A549 (cell line): ENCODE measurements at regions not wholly inside any gene's neighbourhood (a gene's known extent, or its start where the extent isn't known, plus 50 kb on each side); places are given as distances from the start of the nearest gene placed in this dataset.
A peak's percentile ranks its signal among the peaks of the same experiment; 100 is the strongest.

ENCODE experiments used
- ATAC-seq, 2 experiments: fragments of 200-7000 bp in 1 of 2; fragments of >200 bp in 1 of 2; cut with Nextera tagmentation in 1 of 2; cut with Tn5 transposase in 1 of 2; 3 replicates each; pipeline versions ENCODE4 v1.8.0 to v1.9.1; 2018 to 2020; ENCODE audit warnings: mild to moderate bottlenecking in 1 of 2, moderate library complexity in 1 of 2
- CTCF ChIA-PET: fragments of 300-600 bp; sonication (Branson Sonifier 250); formaldehyde crosslinking; extraction: SDS; loops from one replicate; lab custom pipeline; 2021; ENCODE audit warnings: antibody characterized with exemption, inconsistent platforms; lab: Yijun Ruan, JAX
- POLR2A ChIA-PET: fragments of 350-600 bp; formaldehyde crosslinking; extraction: SDS; loops from one replicate; lab custom pipeline; 2021; ENCODE audit warnings: antibody characterized with exemption, inconsistent platforms; lab: Yijun Ruan, JAX
- DNase-seq, 2 experiments: peaks; one replicate each; pipeline versions ENCODE4 v3.0.0 to v3.0.0-alpha.2; 2011 to 2016; ENCODE audit warnings: low read depth in 1 of 2, low spot score in 1 of 2
- FAIRE-seq: peaks from 2 replicates; lab custom pipeline; 2011; peaks lifted over from hg19 to GRCh38; lab: Jason Lieb, UNC
- H3K27ac ChIP-seq, 2 experiments: fragments of >200 bp; sonication (Bioruptor Twin); formaldehyde crosslinking; 3 replicates each; pipeline ENCODE4 v1.5.1; 2016 to 2017
- H3K4me1 ChIP-seq: fragments of >200 bp; sonication (Bioruptor Twin); formaldehyde crosslinking; 3 replicates; pipeline ENCODE4 v1.6.1; 2016
- H3K4me2 ChIP-seq: fragments of >200 bp; sonication (Bioruptor Twin); formaldehyde crosslinking; 3 replicates; pipeline ENCODE4 v1.6.1; 2016
- H3K4me3 ChIP-seq: fragments of >200 bp; sonication (Bioruptor Twin); formaldehyde crosslinking; 3 replicates; pipeline ENCODE4 v1.5.1; 2016
- H3K9me3 ChIP-seq: fragments of >200 bp; sonication (Bioruptor Twin); formaldehyde crosslinking; 3 replicates; pipeline ENCODE4 v1.6.1; 2016
- CHD2 ChIP-seq: fragments of 150-350 bp; IDR thresholded peaks from 2 replicates; pipeline ENCODE4 v1.6.1; 2014; ENCODE audit warnings: low read length; ENCODE audit not compliant: partially characterized antibody
- CHD4 ChIP-seq: fragments of 200-600 bp; sonication (generic); IDR thresholded peaks from 2 replicates; pipeline ENCODE4 v1.6.1; 2016; ENCODE audit warnings: antibody characterized with exemption, mild to moderate bottlenecking, borderline replicate concordance
- CTCF ChIP-seq: fragments of >200 bp; sonication (Bioruptor Twin); formaldehyde crosslinking; IDR thresholded peaks from 3 replicates; pipeline ENCODE4 v1.5.1; 2016
- E2F6 ChIP-seq: IDR thresholded peaks from 2 replicates; pipeline ENCODE4 v1.6.1; 2012; ENCODE audit warnings: low read depth, borderline replicate concordance
- EHF ChIP-seq: fragments of 250-450 bp; sonication (Bioruptor Pico); IDR thresholded peaks from 2 replicates; pipeline ENCODE4 v1.5.0; 2020; ENCODE audit warnings: mild to moderate bottlenecking
- EHMT2 ChIP-seq: fragments of 200-600 bp; sonication (generic); IDR thresholded peaks from 2 replicates; pipeline ENCODE4 v1.6.1; 2016; ENCODE audit warnings: antibody characterized with exemption, low read depth, mild to moderate bottlenecking, moderate library complexity
- ELK1 ChIP-seq: fragments of 150-350 bp; IDR thresholded peaks from 2 replicates; pipeline ENCODE4 v1.6.1; 2014; ENCODE audit warnings: low read depth, mild to moderate bottlenecking, low read length
- EP300 ChIP-seq, 2 experiments: fragments of >200 bp; sonication (Bioruptor Twin); formaldehyde crosslinking; IDR thresholded peaks; 2 replicates in 1 of 2; 3 replicates in 1 of 2; pipeline ENCODE4 v1.6.1; 2016 to 2017
- FOSL2 ChIP-seq, 2 experiments: fragments of 450-650 bp in 1 of 2; fragments of >200 bp in 1 of 2; sonication (Bioruptor Twin) in 1 of 2; formaldehyde crosslinking; IDR thresholded peaks; 2 replicates each; pipeline versions ENCODE4 v1.5.0 to v1.6.1; 2016 to 2020; ENCODE audit warnings: mild to moderate bottlenecking in 1 of 2, moderate library complexity in 1 of 2
- HOXB5 ChIP-seq: fragments of 250-450 bp; sonication (Bioruptor Pico); IDR thresholded peaks from 2 replicates; pipeline ENCODE4 v1.5.0; 2020; ENCODE audit warnings: mild to moderate bottlenecking, moderate library complexity
- JUNB ChIP-seq: fragments of >200 bp; sonication (Bioruptor Twin); formaldehyde crosslinking; IDR thresholded peaks from 2 replicates; pipeline ENCODE4 v1.6.1; 2016
- MAFK ChIP-seq: fragments of 450-650 bp; IDR thresholded peaks from 2 replicates; pipeline ENCODE4 v1.6.1; 2014; ENCODE audit not compliant: partially characterized antibody
- MAX ChIP-seq: IDR thresholded peaks from 2 replicates; pipeline ENCODE4 v1.6.1; 2012
- NFE2L2 ChIP-seq: fragments of 150-350 bp; conservative IDR thresholded peaks from 2 replicates; pipeline ENCODE4 v1.6.1; 2014; ENCODE audit warnings: low read length
- NR3C1 ChIP-seq: fragments of >200 bp; sonication (Bioruptor Twin); formaldehyde crosslinking; IDR thresholded peaks from 3 replicates; pipeline ENCODE4 v1.6.1; 2017
- PBX3 ChIP-seq: IDR thresholded peaks from 2 replicates; pipeline ENCODE4 v1.6.1; 2012
- RAD21 ChIP-seq, 2 experiments: fragments of >200 bp in 1 of 2; sonication (Bioruptor Twin) in 1 of 2; formaldehyde crosslinking in 1 of 2; IDR thresholded peaks in 1 of 2; conservative IDR thresholded peaks in 1 of 2; 2 replicates in 1 of 2; 3 replicates in 1 of 2; pipeline ENCODE4 v1.6.1; 2012 to 2018; ENCODE audit warnings: inconsistent platforms in 1 of 2
- RFX5 ChIP-seq: fragments of 450-650 bp; IDR thresholded peaks from 2 replicates; pipeline ENCODE4 v1.7.1; 2014; ENCODE audit warnings: antibody characterized with exemption, mild to moderate bottlenecking, moderate library complexity
- SMC3 ChIP-seq: fragments of >200 bp; sonication (Bioruptor Twin); formaldehyde crosslinking; IDR thresholded peaks from 3 replicates; pipeline ENCODE4 v1.6.1; 2018; ENCODE audit warnings: inconsistent platforms
- TFCP2L1 ChIP-seq: fragments of 250-450 bp; sonication (Bioruptor Pico); IDR thresholded peaks from 2 replicates; pipeline ENCODE4 v1.5.0; 2021; ENCODE audit warnings: mild to moderate bottlenecking
- ZFP36 ChIP-seq: fragments of 450-650 bp; IDR thresholded peaks from 2 replicates; pipeline ENCODE4 v1.6.1; 2014; ENCODE audit warnings: borderline replicate concordance; ENCODE audit not compliant: partially characterized antibody
- ZSCAN20 ChIP-seq: fragments of 250-450 bp; sonication (Bioruptor Pico); IDR thresholded peaks from 2 replicates; pipeline ENCODE4 v1.8.0; 2022; ENCODE audit warnings: mild to moderate bottlenecking, moderate library complexity
- WGBS: methylation state at CpG from one replicate; pipeline ENCODE4 v1.1.6; 2017; ENCODE audit errors: missing lambda C conversion rate; 5-methylcytosine and 5-hydroxymethylcytosine counted together

- ChIA-PET POLR2A (no interaction called here), CTCF (no interaction called here)
- ATAC-seq (no peak), DNase-seq (no peak), FAIRE-seq (no peak)
- Histone ChIP-seq H3K27ac (no peak overlapping the region), H3K4me2 (no peak overlapping the region), H3K9me3 (no peaks in the 10 kb centered on the region), H3K4me1 (no peaks in the 10 kb centered on the region), H3K4me3 (no peak overlapping the region)
- TF ChIP-seq MAFK (peak; percentile 64), RFX5 (no peak), NFE2L2 (no peak), SMC3 (no peak), PBX3 (no peak)
- WGBS: 5% methylated on average over 1 of the region's 1 CpG
Measured at GRCh38 chr7:15860264-15860949, 173.9 kb upstream of the MEOX2 start.

GRCh38 chr7:15857026-15857425 lies 170.5 kb upstream of the MEOX2 start:
- FAIRE-seq (no peak), ATAC-seq (no peak), DNase-seq (no peak)
- no peak overlapping the region for H3K4me3 ChIP-seq
- no peak overlapping the region for H3K27ac ChIP-seq
- no peak for TF ChIP-seq FOSL2 (IDR thresholded peaks at IDR 0.05)
- no peak for TF ChIP-seq FOSL2 (CRISPR knock-in tag; IDR thresholded peaks at IDR 0.05)
- TF ChIP-seq CTCF: no peak
- no peak for TF ChIP-seq TFCP2L1 (CRISPR knock-in tag)
- no peak for TF ChIP-seq PBX3
- TF ChIP-seq ELK1: no peak
- no peak for TF ChIP-seq JUNB
- TF ChIP-seq ZSCAN20 (CRISPR knock-in tag): no peak
- TF ChIP-seq EP300 (IDR thresholded peaks at IDR 0.05): no peak
- no peak for TF ChIP-seq MAX
- POLR2A ChIA-PET: no interaction called here
- CTCF ChIA-PET: no interaction called here
- no peaks in the 10 kb centered on the region for H3K9me3 ChIP-seq
- H3K4me2 ChIP-seq: no peak overlapping the region
- H3K4me1 ChIP-seq: no peaks in the 10 kb centered on the region
- 51% methylated on average over 3 of the region's 3 CpGs for WGBS

GRCh38 chr7:15856311-15856710 lies 169.8 kb upstream of the MEOX2 start:
- ChIA-PET CTCF (no interaction called here), POLR2A (no interaction called here)
- DNase-seq (no peak), ATAC-seq (no peak)
- no peak overlapping the region for H3K27ac ChIP-seq
- no peak for TF ChIP-seq ZFP36
- TF ChIP-seq HOXB5 (CRISPR knock-in tag): no peak
- no peak for TF ChIP-seq NR3C1
- TF ChIP-seq NFE2L2: no peak
- TF ChIP-seq EHF (CRISPR knock-in tag): no peak
- no peak for TF ChIP-seq E2F6
- TF ChIP-seq RAD21 (conservative IDR thresholded peaks at IDR 0.05 in 1 of 2, IDR thresholded peaks at IDR 0.05 in 1 of 2): no peak
- TF ChIP-seq CHD2: no peak
- TF ChIP-seq RFX5: no peak
- TF ChIP-seq EHMT2: no peak
- no peak for TF ChIP-seq CHD4
- no peak for TF ChIP-seq JUNB
- TF ChIP-seq, all 56 proteins: peak for 0
- H3K9me3 ChIP-seq: no peaks in the 10 kb centered on the region
- H3K4me1 ChIP-seq: no peaks in the 10 kb centered on the region
- H3K4me3 ChIP-seq: no peak overlapping the region
- FAIRE-seq: no peak
- no peak overlapping the region for H3K4me2 ChIP-seq
